Pancreas (tissue), 10 donors: ENCODE measurements at regions not wholly inside any gene's neighbourhood (a gene's known extent, or its start where the extent isn't known, plus 50 kb on each side); places are given as distances from the start of the nearest gene placed in this dataset.

ENCODE experiments used
- ATAC-seq, 4 donors: fragments of 200-7000 bp; cut with Tn5 transposase; one replicate each; pipeline versions ENCODE4 v1.8.0 to v1.9.1; 2020; ENCODE audit warnings: mild to moderate bottlenecking in 4 of 4, moderate library complexity in 4 of 4
- DNase-seq, 6 donors: peaks; one replicate each; pipeline ENCODE4 v3.0.0-alpha.2; 2020
- FAIRE-seq: peaks from 2 replicates; lab custom pipeline; 2012; peaks lifted over from hg19 to GRCh38; lab: Jason Lieb, UNC
- H3K27ac ChIP-seq, 4 donors: fragments of 200-600 bp; sonication (generic); 1 replicate in 3 of 4; 2 replicates in 1 of 4; pipeline versions ENCODE4 v1.5.0 to v1.8.0; 2020
- H3K27me3 ChIP-seq, 4 donors: fragments of 200-600 bp; one replicate each; pipeline ENCODE4 v1.8.0; 2021
- H3K36me3 ChIP-seq, 3 donors: fragments of 200-600 bp; sonication (generic) in 1 of 3; one replicate each; pipeline versions ENCODE4 v1.5.0 to v1.8.0; 2020 to 2021
- H3K4me1 ChIP-seq, 3 donors: fragments of 200-600 bp; one replicate each; pipeline ENCODE4 v1.8.0; 2021
- H3K4me3 ChIP-seq, 4 donors: fragments of 200-600 bp; sonication (generic) in 2 of 4; one replicate each; pipeline versions ENCODE4 v1.5.0 to v1.8.0; 2020 to 2021
- H3K9me3 ChIP-seq, 4 donors: fragments of 200-600 bp; one replicate each; pipeline ENCODE4 v1.8.0; 2021
- WGBS, 2 donors: extraction: QIAGEN DNeasy Blood & Tissue Kit; methylation state at CpG; one replicate each; pipeline ENCODE4 v1.1.7; 2013; 5-methylcytosine and 5-hydroxymethylcytosine counted together
- intact Hi-C, 3 donors: fragments of 100-400 bp; cut with DNase I; formaldehyde crosslinking; loops; one replicate each; pipeline versions ENCODE4 v1.11.1 to v1.14.2; 2022
- TF ChIP-seq, protein P1 (sequence below), 4 donors: fragments of 200-600 bp; sonication (generic) in 3 of 4; IDR thresholded peaks; one replicate each; pipeline versions ENCODE4 v1.5.0 to v1.8.0; 2021; ENCODE audit warnings: antibody characterized with exemption in 4 of 4
- donor health status: healthy with polysubstance abuse.
- donor health status: DM: no; HTN: no; CAD: no; lungs with moderate emphysema.
- donor health status: DM: no; HTN: no; CAD: no.
- donor health status: control.
- donor health status: control.
- donor health status: Bipolar disorder and iron deficiency.
- donor health status: DM: yes; HTN: yes; CAD: no.
- donor health status: DM: no; HTN: no; CAD: no.
- donor health status: DM: no; HTN: no; CAD: no.
- donor health status: DM: yes; HTN: yes; CAD: no.

DNA sequence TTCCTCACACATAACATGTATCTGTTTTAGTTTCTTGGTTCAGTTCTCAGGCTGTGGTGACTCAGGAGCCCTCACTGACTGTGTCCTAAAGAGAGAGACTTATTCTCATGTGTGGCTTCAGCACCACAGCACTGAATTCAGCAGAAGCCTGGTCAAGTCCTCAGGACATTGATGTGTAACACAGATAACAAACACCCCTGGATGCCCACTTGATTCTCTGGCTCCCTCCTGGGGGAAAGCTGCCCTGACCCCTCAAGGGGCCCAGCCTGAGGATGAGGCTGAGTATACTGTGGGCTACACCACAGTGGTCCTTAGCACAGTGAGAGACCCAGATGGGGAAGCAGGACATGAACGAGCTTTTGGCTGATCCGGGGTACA is 87.2 kb upstream of the VPREB1 start:
- Histone ChIP-seq H3K27me3 (no peaks in the 10 kb centered on the region), H3K4me1 (no peaks in the 10 kb centered on the region), H3K27ac (no peak overlapping the region), H3K9me3 (no peaks in the 10 kb centered on the region), H3K4me3 (no peak overlapping the region), H3K36me3 (no peaks in the 10 kb centered on the region)
- ATAC-seq (peak in 2 of 4 donors; percentile 13 to 29), DNase-seq (no peak), FAIRE-seq (no peak)
- WGBS, 2 donors: 41 to 83% methylated on average over 2 of the region's 2 CpGs
- intact Hi-C loops: no loop called here
- TF ChIP-seq, protein P1, sequence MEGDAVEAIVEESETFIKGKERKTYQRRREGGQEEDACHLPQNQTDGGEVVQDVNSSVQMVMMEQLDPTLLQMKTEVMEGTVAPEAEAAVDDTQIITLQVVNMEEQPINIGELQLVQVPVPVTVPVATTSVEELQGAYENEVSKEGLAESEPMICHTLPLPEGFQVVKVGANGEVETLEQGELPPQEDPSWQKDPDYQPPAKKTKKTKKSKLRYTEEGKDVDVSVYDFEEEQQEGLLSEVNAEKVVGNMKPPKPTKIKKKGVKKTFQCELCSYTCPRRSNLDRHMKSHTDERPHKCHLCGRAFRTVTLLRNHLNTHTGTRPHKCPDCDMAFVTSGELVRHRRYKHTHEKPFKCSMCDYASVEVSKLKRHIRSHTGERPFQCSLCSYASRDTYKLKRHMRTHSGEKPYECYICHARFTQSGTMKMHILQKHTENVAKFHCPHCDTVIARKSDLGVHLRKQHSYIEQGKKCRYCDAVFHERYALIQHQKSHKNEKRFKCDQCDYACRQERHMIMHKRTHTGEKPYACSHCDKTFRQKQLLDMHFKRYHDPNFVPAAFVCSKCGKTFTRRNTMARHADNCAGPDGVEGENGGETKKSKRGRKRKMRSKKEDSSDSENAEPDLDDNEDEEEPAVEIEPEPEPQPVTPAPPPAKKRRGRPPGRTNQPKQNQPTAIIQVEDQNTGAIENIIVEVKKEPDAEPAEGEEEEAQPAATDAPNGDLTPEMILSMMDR (IDR thresholded peaks at IDR 0.05): no peak

DNA sequence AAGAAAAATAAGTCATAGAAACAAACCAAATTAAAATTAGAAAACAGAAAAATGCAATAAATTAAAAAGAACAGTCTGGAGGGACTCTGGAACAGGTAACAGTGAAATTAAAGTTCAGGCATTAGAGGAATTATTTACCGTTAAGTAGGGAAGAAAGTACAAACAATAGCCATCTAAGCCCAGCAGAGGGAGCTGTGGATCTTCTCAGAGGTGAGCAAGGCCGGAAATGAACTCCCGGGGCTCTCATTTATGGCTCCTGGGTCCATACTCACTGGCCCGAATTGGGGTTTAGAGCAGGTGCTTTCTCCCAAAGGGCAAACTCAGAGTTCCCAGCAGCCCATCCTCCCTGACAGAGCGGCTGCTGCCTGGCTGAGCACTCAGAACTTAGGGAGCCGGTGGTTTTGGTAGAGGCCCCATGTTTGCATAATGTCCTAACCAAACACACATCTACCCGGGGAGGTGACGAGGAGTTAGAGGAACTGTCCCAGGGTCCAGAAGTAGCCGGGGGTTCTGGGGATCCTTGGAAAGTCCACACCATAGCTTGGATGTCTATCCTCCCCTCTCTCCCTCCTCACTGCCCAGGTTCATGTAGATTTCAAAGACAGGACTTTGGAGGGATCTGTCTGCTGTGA is 87.8 kb upstream of the VPREB1 start:
- Histone ChIP-seq H3K27me3 (peaks cover 0 to 3% (median 0%) of the 10 kb centered on the region in 4 donors), H3K4me3 (peak overlapping the region in 2 of 4 donors; percentile 16 to 18), H3K36me3 (no peaks in the 10 kb centered on the region), H3K27ac (no peak overlapping the region), H3K4me1 (no peaks in the 10 kb centered on the region), H3K9me3 (no peaks in the 10 kb centered on the region)
- peak; percentile 79 to 99 (median 98) for ATAC-seq
- WGBS, 2 donors: 21 to 30% methylated on average over 9 of the region's 9 CpGs
- peak in 4 of 6 donors; percentile 46 to 63 (median 56) for DNase-seq
- intact Hi-C loops: no loop called here
- TF ChIP-seq, protein P1 (IDR thresholded peaks at IDR 0.05): peak; percentile 33 to 64 (median 50)
- FAIRE-seq: no peak

DNA sequence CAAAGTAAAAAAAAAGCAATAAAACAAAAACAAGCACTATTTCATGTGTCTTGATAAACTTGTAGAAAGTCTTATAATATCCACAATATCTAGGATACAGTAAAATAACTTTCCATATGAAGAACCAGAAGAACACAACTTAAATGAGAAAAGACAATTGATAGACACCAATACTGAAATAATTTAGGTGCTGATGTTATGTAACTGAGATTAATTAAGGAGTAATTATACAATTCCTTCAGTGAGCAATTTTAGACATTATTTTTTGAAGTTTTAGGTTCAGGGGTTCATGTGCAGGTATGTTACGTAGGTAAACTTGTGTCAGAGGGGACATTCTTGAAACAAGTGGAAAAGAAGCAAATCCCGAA is 88.3 kb upstream of the VPREB1 start:
- TF ChIP-seq, protein P1 (IDR thresholded peaks at IDR 0.05): no peak
- no peak for ATAC-seq
- DNase-seq: no peak
- no peak for FAIRE-seq
- no peaks in the 10 kb centered on the region for H3K9me3 ChIP-seq
- H3K27me3 ChIP-seq: peaks cover 0 to 6% (median 0%) of the 10 kb centered on the region in 4 donors
- WGBS, 2 donors: 54 to 55% methylated on average over 2 of the region's 2 CpGs
- intact Hi-C loops: no loop called here
- H3K4me3 ChIP-seq: no peak overlapping the region
- no peaks in the 10 kb centered on the region for H3K4me1 ChIP-seq
- no peak overlapping the region for H3K27ac ChIP-seq
- no peaks in the 10 kb centered on the region for H3K36me3 ChIP-seq

DNA sequence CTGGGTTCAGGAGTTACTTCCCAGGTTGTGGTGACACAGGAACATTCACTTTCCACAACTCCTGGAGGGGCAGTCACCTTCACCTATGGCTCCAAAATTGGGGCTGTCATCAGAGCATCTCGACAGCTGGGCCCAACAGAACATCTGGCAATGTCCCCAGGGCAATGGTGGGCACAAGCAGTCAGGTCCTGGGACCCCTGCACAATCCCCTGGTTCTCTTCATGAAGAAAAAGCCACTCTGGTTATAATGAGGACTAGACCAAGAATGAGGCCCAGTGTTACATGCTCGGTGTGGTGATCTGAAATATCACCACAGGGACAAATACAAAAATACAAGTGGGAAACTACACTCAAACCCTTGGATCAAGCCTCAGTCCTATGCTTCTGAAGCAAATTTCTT is 89.0 kb upstream of the VPREB1 start:
- Histone ChIP-seq H3K27ac (no peak overlapping the region), H3K4me1 (no peaks in the 10 kb centered on the region), H3K9me3 (no peaks in the 10 kb centered on the region), H3K4me3 (no peak overlapping the region), H3K36me3 (no peaks in the 10 kb centered on the region), H3K27me3 (peaks cover 0 to 9% (median 0%) of the 10 kb centered on the region in 4 donors)
- no peak for ATAC-seq
- no peak for DNase-seq
- TF ChIP-seq, protein P1 (IDR thresholded peaks at IDR 0.05): no peak
- intact Hi-C loops: no loop called here
- WGBS, 2 donors: 49 to 63% methylated on average over 2 of the region's 2 CpGs
- no peak for FAIRE-seq

DNA sequence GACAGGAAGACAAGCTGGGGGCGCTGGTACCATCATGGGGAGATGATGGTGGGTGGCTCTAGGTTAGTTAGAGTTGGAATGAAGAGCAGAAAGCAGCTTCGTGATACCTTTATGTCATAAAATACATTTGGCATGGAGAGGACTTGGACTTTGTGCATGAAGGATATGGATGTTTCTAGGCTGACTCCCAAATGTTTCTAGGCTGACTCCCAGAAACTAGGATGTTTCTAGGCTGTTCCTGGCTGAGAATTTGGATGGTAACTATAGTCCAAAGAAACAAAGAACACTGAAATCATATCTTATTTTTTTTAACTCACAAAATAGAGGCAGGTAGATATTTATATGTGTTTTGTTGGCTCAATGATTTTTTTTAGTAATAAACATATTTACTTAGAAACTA is 89.4 kb upstream of the VPREB1 start:
- WGBS, 2 donors: 39 to 50% methylated on average over 2 of the region's 2 CpGs
- intact Hi-C loops: no loop called here
- H3K36me3 ChIP-seq: no peaks in the 10 kb centered on the region
- H3K4me1 ChIP-seq: no peaks in the 10 kb centered on the region
- H3K27me3 ChIP-seq: peaks cover 0 to 14% (median 0%) of the 10 kb centered on the region in 4 donors
- no peak overlapping the region for H3K4me3 ChIP-seq
- H3K9me3 ChIP-seq: no peaks in the 10 kb centered on the region
- FAIRE-seq: no peak
- TF ChIP-seq, protein P1 (IDR thresholded peaks at IDR 0.05): no peak
- ATAC-seq: no peak
- no peak overlapping the region for H3K27ac ChIP-seq
- DNase-seq: no peak
